HTR-8/SVneo (cell line): ENCODE measurements at regions not wholly inside any gene's neighbourhood (a gene's known extent, or its start where the extent isn't known, plus 50 kb on each side); places are given as distances from the start of the nearest gene placed in this dataset.
"Not testable (repeated sequence)": the region's sequence is repeated elsewhere in the genome, so short reads cannot be mapped to it uniquely, and the experiment has no call there.

Experiments
- DNase-seq: peaks from one replicate; pipeline ENCODE4 v3.0.0; 2011; ENCODE audit warnings: low spot score, mixed read lengths; ENCODE audit not compliant: insufficient read length
- FAIRE-seq: peaks from 2 replicates; lab custom pipeline; 2011; peaks lifted over from hg19 to GRCh38; lab: Jason Lieb, UNC

GRCh38 chr9:1522219-1522767 is 472.1 kb downstream of the DMRT2 start:
- DNase-seq (no peak), FAIRE-seq (no peak)

- DNase-seq (no peak), FAIRE-seq (no peak)
Observed at GRCh38 chr9:1528456-1528855, 478.3 kb downstream of the DMRT2 start.

- DNase-seq = no peak
- FAIRE-seq = no peak
Observed at GRCh38 chr9:1530696-1531095, 480.5 kb downstream of the DMRT2 start.

GRCh38 chr9:1531424-1531823 is 481.3 kb downstream of the DMRT2 start:
- DNase-seq (no peak), FAIRE-seq (no peak)

- FAIRE-seq = no peak
- DNase-seq = no peak
Observed at GRCh38 chr9:1532171-1532570, 482.0 kb downstream of the DMRT2 start.

- DNase-seq (no peak), FAIRE-seq (no peak)
Observed at GRCh38 chr9:1535051-1535450, 480.1 kb upstream of the SMARCA2 start.

GRCh38 chr9:1535599-1535998 is 479.5 kb upstream of the SMARCA2 start:
- FAIRE-seq = no peak
- DNase-seq = no peak

- FAIRE-seq (no peak), DNase-seq (no peak)
Observed at GRCh38 chr9:1536522-1537170, 478.5 kb upstream of the SMARCA2 start.

- DNase-seq = no peak
- no peak for FAIRE-seq
Observed at GRCh38 chr9:1538301-1538700, 476.8 kb upstream of the SMARCA2 start.

GRCh38 chr9:1539216-1539615 is 475.9 kb upstream of the SMARCA2 start:
- DNase-seq (no peak), FAIRE-seq (no peak)

- DNase-seq (no peak), FAIRE-seq (no peak)
Observed at GRCh38 chr9:1550636-1551035, 464.5 kb upstream of the SMARCA2 start.

- no peak for FAIRE-seq
- no peak for DNase-seq
Observed at GRCh38 chr9:1554081-1555035, 460.8 kb upstream of the SMARCA2 start.

- not testable (repeated sequence) for FAIRE-seq, DNase-seq
Observed at GRCh38 chr9:1558666-1559065, 456.5 kb upstream of the SMARCA2 start.

GRCh38 chr9:1575939-1576338 is 439.2 kb upstream of the SMARCA2 start:
- no peak for DNase-seq
- no peak for FAIRE-seq

- FAIRE-seq (no peak), DNase-seq (no peak)
Observed at GRCh38 chr9:1580215-1580614, 434.9 kb upstream of the SMARCA2 start.

GRCh38 chr9:1581926-1582325 is 433.2 kb upstream of the SMARCA2 start:
- DNase-seq (no peak), FAIRE-seq (no peak)

GRCh38 chr9:1591310-1591709 is 423.8 kb upstream of the SMARCA2 start:
- no peak for FAIRE-seq
- DNase-seq = no peak

GRCh38 chr9:1598270-1598669 is 416.9 kb upstream of the SMARCA2 start:
- FAIRE-seq = no peak
- DNase-seq = no peak

- DNase-seq (no peak), FAIRE-seq (no peak)
Observed at GRCh38 chr9:1599961-1600360, 415.2 kb upstream of the SMARCA2 start.

GRCh38 chr9:1604942-1605560 is 410.1 kb upstream of the SMARCA2 start:
- FAIRE-seq = no peak
- DNase-seq = no peak

GRCh38 chr9:1606253-1606652 is 408.9 kb upstream of the SMARCA2 start:
- no peak for FAIRE-seq

More at GRCh38 chr9:1606253-1606652, 408.9 kb upstream of the SMARCA2 start:
- DNase-seq = no peak
